Neural cell (in vitro differentiated cells): ENCODE measurements at regions not wholly inside any gene's neighbourhood (a gene's known extent, or its start where the extent isn't known, plus 50 kb on each side); places are given as distances from the start of the nearest gene placed in this dataset.

Experiments
- MXI1 ChIP-seq: fragments of 450-650 bp; conservative IDR thresholded peaks from 2 replicates; pipeline ENCODE4 v1.6.1; 2014; ENCODE audit warnings: antibody characterized with exemption, mild to moderate bottlenecking; ENCODE audit not compliant: poor library complexity, severe bottlenecking
- SMC3 ChIP-seq: fragments of 450-650 bp; conservative IDR thresholded peaks from 2 replicates; pipeline ENCODE4 v1.6.1; 2014; ENCODE audit warnings: antibody characterized with exemption, mild to moderate bottlenecking, moderate library complexity; ENCODE audit not compliant: poor library complexity

GRCh38 chr2:115946341-115946740 is 1503.9 kb downstream of the DPP10 start:
- TF ChIP-seq MXI1 (no peak), SMC3 (no peak)
